SK-N-DZ (cell line): ENCODE measurements at regions not wholly inside any gene's neighbourhood (a gene's known extent, or its start where the extent isn't known, plus 50 kb on each side); places are given as distances from the start of the nearest gene placed in this dataset.
"Not testable (repeated sequence)": the region's sequence is repeated elsewhere in the genome, so short reads cannot be mapped to it uniquely, and the experiment has no call there.

Experiments
- DNase-seq: peaks from one replicate; pipeline ENCODE4 v3.0.0-alpha.2; 2015; ENCODE audit warnings: low spot score

GRCh38 chr2:35168351-35168750 lies 1187.2 kb upstream of the CRIM1 start:
- no peak for DNase-seq

GRCh38 chr2:35163948-35164347 lies 1191.6 kb upstream of the CRIM1 start:
- no peak for DNase-seq

GRCh38 chr2:35160871-35161270 lies 1194.7 kb upstream of the CRIM1 start:
- DNase-seq = no peak

GRCh38 chr2:35125871-35126270 lies 1229.7 kb upstream of the CRIM1 start:
- DNase-seq = no peak

GRCh38 chr2:35125278-35125677 lies 1230.3 kb upstream of the CRIM1 start:
- DNase-seq = no peak

DNA sequence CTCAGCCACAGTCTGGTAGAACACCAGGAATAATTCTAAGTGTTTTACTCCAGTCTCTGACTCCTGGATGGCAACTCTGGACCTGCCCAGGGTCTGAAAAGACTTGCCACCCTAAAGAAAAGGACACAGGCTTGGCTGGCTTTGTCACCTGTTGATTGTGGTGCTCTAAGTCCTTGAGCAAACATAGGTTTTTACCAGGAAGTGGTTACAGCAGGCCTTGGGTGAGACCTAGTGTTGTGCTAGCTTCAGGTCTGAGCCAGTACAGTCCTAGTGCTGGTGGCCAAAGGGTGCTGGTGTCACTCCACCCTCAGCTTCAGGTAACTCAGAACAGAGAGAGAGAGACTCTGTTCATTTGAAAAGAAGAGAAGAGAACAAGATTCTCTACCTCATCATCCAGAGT lies 1239.4 kb upstream of the CRIM1 start:
- no peak for DNase-seq

GRCh38 chr2:35114765-35115164 lies 1240.8 kb upstream of the CRIM1 start:
- peak; percentile 1 for DNase-seq

- not testable (repeated sequence) for DNase-seq
These were observed 1243.2 kb upstream of the CRIM1 start for GRCh38 chr2:35112367-35112766.

DNA sequence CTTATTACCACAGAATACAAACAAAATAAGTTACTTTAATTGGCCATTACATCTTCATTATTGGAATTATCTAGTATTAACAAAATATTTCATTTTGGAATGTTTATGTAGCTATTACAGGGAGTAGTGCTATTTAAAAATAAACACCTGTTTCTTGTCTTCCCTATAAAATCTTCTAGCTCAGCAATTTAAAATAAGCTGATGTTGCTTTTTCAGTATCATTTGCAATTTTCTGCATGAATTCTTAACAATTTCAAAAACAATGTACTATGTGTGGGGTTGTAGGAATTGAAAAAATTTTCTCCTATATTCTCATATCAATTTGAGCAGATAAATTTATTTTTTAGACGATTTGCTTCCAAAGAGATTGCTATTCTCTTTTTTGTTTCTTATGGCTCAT lies 1251.3 kb upstream of the CRIM1 start:
- DNase-seq = no peak

GRCh38 chr2:35099342-35099741 lies 1256.2 kb upstream of the CRIM1 start:
- no peak for DNase-seq

- DNase-seq = no peak
These were observed 1273.5 kb upstream of the CRIM1 start for GRCh38 chr2:35082072-35082471.

GRCh38 chr2:35081622-35082015 lies 1274.0 kb upstream of the CRIM1 start:
- no peak for DNase-seq

- DNase-seq = no peak
These were observed 1274.5 kb upstream of the CRIM1 start for GRCh38 chr2:35081001-35081621.

DNA sequence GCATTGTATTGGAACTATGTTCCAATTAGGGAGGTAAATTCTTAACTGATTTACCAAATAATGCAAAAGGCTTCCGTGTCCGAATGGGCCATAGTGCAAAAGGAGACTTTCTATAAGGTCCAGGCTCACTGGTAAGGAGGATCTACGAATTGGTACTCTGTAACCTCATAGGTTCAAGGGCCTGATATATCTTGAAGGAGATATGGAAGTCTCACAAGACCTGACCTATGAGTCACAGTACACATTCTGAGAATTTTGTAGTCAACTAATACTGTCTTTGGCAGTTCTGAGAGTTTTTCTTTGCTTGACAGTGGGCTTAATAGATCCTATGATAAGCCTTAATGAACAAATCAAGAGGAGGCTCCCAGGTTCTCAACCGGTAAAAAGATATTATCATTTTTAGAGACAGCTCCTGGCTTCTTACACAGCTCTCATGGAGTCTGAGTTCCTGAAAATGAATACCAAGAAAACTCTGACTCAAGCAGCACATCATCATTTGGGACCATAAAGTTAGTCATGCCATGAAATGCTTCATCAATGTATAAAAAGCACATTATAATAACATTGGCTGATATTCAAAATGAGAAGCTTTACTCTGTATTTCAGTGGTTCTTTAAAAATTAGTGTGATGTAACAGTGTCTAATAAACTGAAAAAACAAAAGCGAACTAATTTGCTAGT lies 1275.2 kb upstream of the CRIM1 start:
- no peak for DNase-seq

- no peak for DNase-seq
These were observed 1288.2 kb upstream of the CRIM1 start for GRCh38 chr2:35067420-35067819.

DNA sequence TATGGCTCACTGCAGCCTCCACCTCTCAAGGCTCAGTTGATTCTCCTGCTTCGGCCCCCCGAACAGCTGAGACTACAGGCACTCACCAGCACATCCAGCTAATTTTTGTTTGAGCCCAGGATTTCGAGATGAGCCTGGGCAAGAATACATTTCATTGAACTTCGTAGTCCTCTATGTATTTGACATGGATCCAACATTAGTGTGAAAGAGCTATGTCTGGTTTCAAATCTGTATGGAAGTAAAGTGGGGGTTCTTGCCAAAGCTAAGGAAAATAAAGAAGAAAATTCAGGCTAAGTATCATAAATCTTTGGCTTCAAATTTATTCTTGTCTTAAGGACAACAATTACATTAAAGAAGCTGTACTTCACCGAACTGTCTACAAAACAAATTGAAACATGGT lies 1291.7 kb upstream of the CRIM1 start:
- no peak for DNase-seq

- DNase-seq = no peak
These were observed 1319.7 kb upstream of the CRIM1 start for GRCh38 chr2:35035883-35036282.

- DNase-seq = no peak
These were observed 1321.8 kb upstream of the CRIM1 start for GRCh38 chr2:35033748-35034147.

- DNase-seq = no peak
These were observed 1332.0 kb upstream of the CRIM1 start for GRCh38 chr2:35023545-35023944.

DNA sequence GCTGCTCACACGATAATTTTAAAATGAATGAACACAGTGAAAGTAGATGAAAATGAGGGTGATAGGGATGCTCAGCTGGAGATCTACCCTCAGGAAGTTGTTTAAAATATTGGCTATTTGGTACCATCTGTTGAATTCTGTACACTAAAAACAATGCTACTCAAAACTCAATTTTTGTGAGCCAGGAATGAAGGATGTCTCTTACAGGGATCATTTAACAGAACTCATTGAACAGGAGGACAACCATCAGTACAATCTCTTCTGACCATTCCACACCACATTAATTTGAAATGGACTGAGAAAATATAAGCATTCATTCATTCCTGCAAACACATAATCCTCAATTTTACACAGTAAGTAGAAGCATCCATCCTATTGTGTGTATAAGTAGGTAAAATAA lies 1355.1 kb upstream of the CRIM1 start:
- no peak for DNase-seq

DNA sequence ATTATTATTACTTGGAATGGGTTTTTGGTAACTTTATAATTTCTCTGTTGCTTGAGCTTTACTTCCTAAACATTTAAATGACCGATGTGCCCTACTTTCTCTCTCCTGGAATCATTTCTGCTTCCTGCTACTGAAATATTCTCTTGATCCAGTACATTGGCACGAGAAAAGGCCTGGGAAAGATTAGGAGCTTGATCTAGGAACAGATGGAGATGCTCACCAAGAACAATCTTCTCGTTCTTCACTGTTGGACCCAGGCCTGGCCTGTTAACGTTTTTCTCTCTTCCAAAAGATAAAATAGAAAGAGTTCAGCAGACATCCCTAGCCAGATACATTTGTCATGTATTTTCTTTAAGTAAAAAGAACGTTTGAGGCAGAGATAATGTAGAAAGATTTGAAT lies 1356.8 kb upstream of the CRIM1 start:
- DNase-seq = no peak

GRCh38 chr2:34997779-34998178 lies 1357.8 kb upstream of the CRIM1 start:
- DNase-seq = no peak

DNA sequence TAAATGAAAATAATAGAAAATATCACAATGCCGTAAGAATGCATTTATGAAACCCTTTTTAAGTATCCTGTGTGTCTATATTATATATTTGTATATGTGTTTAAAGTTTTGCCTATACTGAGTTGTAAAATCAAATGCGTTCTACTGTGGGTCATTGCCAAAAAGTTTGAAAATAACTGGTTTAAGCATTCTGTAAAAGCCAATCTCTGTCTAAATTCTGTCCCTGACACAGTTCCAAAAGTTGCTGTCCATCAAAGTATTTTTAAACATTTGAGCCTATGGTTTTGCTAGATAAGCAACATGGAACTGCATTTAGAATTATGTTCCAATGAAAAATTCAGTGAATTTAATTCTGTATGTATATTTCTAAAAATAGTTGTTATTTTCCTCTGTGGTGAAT lies 1360.4 kb upstream of the CRIM1 start:
- no peak for DNase-seq
